ENCODE measurements at regions not wholly inside any gene's neighbourhood (a gene's known extent, or its start where the extent isn't known, plus 50 kb on each side); places are given as distances from the start of the nearest gene placed in this dataset.

DNA sequence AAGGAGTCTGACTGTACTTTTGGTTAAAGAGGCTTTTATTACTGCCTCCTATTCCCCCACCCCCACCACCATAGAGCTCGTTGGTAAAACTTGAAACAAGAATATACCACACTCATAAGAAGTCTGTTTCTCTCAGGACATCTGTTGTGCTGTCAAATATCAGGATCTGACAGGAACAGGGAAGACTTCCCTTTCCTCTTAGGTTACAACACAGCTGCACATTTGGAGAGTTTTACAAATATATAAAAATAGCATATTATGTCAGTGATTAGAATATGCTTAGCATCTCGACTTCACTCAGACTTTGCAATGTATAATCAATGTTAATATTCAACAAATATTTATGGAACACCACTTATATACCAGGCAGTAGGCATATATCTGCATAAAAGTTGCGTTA lies 439.6 kb upstream of the REG3G start:
- no peak for DNase-seq (ENCODE audit: low spot score)

DNA sequence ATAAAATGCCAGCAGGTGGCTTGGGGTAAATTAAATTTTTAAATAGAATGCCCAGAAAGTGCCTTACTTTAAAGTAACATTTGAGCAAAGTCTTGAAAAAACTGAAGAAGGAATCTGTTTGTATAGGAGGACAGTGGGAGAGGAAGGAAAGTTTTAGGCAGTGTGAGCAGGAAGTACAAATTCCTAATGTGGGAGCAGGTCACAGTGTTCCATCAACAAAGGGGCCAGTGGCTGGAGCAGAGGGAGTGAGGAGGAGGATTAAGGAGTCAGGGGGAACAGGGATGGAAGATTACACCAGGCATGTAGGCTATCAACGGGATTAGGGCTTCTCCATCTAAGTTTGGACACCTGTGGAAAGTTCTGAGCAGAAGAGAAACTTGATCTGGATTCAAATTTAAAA lies 439.2 kb upstream of the REG3G start:
- no peak for DNase-seq (ENCODE audit: low spot score)

DNA sequence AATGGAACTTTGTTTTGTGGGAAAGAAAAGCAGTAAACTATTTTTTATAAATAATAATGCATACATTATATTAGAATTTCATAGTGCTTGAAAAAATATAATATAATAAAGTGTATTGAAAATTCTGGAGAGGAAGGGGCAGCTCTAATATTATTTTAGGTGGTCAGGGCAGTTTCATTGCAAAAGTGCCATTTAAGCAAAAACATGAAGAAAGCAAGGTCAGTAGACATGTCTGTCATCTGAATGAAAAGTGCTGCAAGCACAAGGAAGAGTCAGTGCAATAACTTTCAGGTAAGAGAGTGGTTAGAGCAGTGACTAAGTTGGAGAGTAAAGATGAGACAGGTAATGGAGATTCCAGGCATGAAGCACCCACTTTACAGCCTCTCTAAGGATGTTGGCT lies 435.6 kb upstream of the REG3G start:
- no peak for DNase-seq (ENCODE audit: low spot score)

DNA sequence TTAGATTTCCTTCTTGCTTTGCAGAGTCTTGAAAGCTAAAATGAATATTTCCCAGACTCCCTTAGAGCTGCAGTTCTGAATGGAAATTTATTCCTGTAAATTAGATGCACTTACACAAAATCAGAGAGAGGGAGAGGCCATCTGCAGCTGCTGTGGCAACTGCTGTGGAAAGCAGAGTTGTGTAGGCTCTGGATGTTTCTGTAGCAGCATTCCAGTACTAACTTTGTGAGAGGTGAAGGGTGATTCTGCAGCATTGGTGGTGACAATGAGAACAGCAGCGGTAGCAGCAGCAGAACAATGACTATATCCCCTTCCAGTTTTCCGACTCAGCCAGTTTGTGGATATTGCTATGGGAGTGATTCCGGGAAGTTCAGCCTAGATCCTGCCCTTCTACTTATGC lies 433.0 kb upstream of the REG3G start:
- DNase-seq (ENCODE audit: low spot score) = no peak

DNA sequence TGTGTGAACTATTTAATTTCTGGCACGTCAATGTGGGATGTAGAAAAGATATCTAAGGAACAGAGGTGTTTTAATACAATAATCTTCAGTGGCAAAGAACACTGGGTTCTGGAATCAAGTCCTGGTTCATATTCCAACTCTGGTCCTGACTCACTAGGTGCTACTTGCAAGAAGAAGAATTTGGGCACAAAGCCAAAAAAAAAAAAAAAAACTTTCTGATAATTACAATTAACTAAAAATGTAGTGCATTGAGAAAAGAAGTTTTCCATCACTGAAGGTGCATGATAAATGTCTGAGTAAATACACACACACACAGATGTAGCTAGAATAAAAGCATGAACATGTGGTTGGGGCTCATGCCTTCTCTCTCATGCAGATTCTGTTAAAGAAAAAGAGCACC lies 424.4 kb upstream of the REG3G start:
- DNase-seq (ENCODE audit: low spot score) = no peak

DNA sequence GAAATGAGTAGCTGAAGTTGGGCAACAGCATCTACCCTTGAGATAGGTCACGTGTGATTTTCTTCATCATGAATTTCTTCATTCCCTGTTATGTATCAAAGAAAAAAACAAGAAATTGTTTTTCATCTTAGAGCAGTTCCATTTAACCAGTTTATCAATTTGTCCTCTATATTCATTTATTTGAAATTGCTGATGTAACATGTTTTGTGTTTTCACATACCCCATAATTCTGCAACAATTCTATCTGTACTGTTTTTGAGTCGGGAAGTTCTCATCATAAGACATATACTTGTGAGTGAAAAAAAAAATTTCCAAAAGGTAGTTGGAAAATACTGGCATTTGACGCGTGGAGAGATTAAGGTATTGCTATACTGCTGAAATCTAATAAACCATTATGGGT lies 422.6 kb upstream of the REG3G start:
- DNase-seq (ENCODE audit: low spot score) = no peak

DNA sequence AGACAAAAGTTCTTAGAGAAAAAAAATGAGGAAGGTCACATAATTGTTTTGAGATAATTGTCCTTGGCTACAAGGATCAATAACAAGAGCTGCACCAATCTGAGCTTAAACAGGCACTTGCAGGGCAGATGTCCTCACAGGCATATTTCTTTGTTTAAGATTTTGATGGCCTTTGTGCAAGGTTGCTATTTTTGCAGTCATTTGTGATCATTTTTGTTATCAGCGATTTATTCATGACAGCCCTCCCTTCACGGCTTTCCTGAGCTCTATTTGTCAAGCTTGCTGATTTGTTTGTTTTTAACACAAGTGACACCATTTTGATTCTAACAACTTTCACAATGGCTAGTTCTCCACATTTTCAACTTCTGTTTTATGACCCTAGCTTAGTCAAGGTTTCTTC lies 418.6 kb upstream of the REG3G start:
- DNase-seq (ENCODE audit: low spot score) = no peak

DNA sequence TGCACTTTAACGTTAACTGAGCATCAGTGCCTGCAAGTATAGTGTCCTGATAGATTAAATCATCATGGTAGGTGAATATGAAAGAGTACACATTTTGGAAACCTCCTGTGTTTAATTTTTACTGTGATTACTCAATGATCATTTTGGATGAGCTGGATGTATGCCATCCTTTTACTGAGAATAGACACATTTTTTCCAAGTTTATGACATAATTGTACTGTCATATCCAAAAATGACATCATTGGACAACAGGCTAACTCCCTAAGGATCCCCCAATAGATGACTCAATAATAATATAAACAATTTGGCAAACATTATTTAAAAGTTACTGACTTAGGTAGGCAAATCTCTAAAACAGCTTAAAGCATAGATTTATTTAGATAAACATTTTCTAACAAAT lies 410.8 kb upstream of the REG3G start:
- no peak for DNase-seq (ENCODE audit: low spot score)

DNA sequence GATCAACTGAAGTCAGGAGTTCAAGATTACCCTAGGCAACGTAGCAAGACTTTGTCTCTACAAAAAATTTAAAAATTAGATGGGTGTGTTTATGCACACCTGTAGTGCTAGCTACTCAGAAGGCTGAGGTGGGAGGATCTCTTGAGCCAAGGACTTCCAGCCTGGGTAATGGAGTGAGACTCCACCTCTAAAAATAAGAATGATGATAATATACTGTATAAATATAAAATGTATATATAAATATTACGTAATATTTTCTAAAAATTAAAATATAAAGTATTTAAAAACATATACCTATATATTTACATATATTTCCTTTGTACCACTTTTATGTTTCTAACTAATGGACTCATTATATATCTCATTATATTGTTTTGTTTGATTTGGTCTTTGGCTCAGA lies 409.5 kb upstream of the REG3G start:
- DNase-seq (ENCODE audit: low spot score) = no peak

DNA sequence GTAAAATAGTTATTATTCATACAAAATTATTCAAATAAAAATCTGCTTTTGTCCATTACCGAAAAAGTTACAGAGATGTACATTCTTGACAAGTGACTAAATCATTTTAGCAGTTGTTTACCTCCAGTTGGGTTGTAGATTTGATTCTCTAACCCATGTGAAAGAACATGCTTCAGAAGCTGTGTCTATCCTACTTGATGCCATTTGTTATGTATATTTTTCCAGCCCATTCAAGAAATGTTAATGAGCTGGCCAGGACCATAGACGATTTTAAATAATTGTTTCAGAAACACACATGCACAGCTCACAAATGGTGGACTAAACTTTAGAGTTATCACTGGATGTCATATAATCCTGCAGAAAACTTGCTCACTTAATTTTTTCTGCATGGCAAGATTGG lies 391.1 kb upstream of the REG3G start:
- no peak for DNase-seq (ENCODE audit: low spot score)

DNA sequence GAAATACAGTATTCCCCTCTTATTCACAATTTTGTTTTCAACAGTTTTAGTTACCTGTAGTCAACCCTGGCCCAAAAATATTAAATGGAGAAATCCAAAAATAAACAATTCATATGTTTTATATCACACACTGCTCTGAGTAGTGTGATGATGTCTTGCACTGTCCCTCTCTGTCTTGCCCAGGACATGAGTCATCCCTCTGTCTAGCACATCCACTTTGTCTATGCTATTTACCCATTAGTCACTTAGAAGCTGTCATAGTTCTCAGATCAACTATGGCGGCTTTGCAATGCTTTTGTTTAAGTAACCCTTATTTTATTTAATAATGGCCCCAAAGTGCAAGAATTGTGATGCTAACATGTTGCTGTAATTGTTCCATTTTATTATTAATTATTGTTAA lies 380.6 kb upstream of the REG3G start:
- no peak for DNase-seq (ENCODE audit: low spot score)

DNA sequence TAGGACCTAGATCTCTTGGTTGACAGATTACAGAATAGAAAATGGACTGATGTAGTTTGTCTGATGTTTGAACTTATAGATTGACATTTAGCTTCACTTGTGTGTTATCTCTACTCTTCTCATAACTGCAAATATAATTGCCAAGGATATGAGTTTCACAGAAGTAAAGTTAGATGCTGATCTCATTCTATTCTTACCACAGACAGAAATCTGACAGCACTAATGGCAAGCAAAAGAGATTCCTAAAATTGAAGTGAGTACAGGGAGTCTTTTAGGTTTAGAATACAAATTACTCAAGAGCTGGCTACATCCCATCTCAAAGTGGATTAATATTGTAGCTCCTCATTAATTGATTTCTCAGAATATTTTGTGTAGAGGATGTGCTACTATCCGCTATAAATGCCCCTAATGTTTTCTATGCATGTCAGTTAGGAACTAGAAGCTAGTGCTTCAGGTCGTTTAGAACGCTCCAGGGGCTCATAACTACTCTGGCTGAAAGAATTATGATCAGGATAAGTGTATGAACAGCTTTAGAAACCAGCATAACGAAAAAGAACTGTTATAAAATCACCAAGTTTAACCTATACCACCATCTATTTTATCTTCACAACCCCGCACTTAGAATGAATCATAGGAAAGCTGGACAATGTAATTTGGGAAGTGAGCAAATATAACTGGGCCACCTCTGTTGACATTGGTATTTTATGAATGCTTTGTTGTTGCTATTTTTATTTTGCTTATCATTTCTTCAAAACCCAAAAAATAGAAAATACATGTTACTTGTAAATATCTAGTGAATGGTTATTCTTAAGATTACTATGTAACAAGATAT lies 378.8 kb upstream of the REG3G start:
- no peak for DNase-seq (ENCODE audit: low spot score)

DNA sequence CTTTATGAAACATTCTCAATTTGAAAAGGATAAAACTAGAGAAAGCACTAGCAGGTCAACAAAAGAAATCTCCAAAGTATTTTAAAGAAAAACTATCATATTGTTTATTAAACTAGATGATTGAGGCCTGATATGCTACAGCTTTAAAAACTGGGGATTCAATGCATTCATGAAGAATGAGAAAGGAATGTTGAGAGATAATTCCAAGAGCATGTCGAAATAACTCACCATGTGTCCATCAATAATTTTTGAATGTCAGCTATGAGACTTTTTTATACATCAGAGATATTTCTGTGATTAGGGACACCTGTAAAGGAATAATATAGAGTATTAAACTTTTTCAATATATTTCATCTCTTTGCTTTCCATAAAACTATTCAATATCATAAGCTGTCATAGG lies 376.9 kb upstream of the REG3G start:
- no peak for DNase-seq (ENCODE audit: low spot score)

DNA sequence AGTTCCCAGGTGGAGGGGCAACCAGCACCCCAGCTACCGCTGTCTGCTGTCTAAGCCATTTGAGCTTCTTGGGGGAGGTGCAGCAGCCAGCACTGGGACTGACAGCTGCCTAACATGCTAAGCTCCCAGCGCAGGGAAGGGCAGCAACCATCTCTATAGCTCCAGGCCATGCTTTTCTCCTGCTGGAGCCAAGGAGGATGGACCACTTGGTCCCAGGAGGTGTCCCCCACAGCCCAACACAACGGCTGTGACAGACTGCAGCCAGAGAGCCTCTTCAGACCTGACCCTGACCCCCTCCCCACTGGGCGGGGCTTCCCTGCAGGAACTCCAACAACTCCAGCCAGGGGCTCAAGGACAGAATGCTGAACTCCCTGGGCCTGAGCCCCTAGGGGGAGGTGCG lies 370.6 kb upstream of the REG3G start:
- no peak for DNase-seq (ENCODE audit: low spot score)

DNA sequence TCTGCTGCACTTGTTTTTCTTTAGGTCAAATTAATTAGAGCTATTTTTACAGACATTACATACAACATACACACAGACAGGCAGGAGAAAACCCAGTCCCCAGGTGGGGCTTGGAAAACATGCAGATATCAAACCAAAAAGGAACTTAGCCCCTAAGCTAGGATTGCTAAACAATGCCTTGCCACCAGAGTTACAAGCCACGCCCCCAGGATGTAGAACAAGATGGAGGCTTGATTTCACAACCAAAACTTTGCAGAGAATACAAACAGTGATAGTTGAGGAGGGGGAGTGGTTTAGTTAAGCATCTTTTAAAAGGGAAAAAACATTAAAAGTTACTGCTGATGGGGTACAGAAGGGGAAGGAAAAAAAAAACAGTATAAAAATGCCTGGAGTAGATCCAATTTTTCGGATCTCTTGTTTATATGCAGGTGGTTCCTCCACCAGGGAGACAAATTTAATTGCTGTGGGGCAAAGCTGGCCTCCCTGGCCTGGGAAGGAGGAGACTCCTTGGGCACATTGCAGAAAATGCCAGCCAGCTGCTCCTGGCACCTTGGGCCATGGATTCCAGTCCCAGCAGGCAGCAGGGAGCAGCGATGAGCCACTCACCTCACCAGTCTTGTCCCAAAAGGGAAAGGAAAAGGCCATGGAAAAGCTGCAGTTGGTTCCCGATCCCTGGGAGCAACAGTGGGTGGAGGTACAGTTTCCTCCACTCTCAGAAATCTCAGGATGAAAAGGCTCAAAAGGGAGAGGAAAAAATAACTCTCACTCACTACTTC lies 348.4 kb upstream of the REG3G start:
- no peak for DNase-seq (ENCODE audit: low spot score)

DNA sequence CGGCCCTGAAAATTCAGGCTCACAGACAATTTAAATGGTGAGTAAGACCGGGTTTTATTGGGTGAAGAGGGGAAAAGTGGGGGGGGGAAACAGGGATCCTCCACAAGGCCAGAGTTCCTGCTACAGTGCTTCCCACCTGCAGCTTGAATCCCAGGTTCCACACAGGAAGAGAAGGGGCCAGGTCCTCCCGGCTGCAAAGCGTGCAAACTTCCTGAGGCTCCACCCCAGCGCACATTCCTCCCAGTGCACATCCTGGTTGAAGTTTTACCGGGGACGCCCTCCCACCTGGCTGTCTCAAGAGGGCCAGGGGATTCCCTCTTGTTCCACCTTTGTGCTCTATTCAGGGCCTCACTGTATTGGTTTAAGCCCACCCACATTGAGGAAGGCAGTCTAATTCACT lies 347.7 kb upstream of the REG3G start:
- DNase-seq (ENCODE audit: low spot score) = no peak

DNA sequence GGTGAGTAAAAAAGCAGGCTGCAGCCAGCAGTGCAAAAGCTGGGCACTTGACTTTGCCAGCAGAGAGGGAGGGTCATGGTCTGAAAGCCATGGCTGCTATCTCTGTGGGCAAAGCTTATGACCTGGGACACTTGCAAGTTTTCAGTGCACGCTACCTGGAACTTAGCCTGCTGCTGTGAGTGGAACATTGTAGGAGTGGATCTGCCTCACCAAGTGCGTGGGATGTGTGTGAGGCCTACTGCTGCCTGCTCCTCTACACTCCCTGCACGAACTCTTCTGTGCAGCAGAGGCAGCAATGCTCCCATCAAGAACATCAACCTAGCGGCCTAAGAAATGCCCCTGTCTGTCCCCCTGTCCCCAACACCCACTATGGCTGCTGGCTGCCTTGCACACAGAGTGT lies 344.1 kb upstream of the REG3G start:
- DNase-seq (ENCODE audit: low spot score) = no peak

DNA sequence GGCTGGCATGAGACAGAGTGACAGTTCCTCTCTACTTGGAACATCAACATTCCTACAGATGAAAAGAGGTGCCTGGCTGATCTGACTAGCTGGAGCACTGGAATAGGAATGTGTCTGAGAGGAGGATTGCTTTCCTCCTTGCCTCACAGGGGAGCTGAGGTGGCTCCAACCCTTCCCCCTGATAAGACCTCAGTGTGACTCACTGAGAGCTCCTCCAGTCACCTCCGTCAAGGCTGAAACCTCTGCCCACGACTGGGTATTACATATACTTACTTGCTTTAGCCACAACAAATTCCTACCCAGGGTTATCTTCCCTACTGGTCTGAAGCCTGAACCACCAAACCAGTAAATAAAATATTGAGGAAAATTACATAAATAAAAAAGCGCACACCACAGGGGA lies 342.7 kb upstream of the REG3G start:
- DNase-seq (ENCODE audit: low spot score) = no peak

DNA sequence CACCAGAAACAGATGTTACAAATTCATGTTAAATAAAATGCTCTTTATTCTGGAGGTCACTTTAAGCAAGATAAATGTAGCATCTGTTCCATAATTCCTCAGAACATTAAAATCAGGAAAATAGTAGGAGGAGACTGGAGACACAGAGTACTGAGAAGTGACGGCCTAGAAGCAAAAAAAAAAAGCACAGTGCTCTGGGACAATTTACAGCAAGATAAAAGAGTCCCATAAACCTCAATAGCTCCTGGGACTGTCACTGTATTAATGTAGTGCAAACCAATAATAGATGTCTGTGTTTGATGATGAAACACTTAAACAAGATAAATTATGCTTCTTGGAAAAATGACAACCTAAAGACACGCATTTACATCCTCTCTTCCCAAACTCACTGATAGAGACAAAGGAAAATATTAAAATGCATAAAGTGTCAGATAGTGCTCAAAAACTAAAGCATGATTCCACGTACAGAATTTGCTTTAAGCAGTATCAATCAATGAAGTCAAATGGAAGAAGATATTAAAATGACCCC lies 338.8 kb upstream of the REG3G start:
- no peak for DNase-seq (ENCODE audit: low spot score)

DNA sequence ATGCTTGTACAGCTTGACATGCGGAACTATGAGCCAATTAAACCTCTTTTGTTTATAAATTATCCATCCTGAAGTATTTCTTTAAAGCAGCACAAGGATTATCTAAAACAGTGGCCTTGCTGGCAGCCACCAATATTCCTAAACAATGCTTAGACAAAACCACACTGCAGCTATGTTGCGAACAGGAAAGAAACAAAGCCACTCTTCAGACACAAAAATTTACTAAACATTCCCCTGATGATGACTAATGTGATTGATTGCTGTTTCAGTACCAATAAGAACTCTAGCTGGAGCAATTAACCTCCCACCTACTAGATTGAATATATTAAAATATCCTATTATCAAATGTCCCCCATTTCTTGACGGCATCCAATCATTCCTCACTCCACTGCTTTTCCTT lies 325.8 kb upstream of the REG3G start:
- DNase-seq (ENCODE audit: low spot score) = no peak

DNA sequence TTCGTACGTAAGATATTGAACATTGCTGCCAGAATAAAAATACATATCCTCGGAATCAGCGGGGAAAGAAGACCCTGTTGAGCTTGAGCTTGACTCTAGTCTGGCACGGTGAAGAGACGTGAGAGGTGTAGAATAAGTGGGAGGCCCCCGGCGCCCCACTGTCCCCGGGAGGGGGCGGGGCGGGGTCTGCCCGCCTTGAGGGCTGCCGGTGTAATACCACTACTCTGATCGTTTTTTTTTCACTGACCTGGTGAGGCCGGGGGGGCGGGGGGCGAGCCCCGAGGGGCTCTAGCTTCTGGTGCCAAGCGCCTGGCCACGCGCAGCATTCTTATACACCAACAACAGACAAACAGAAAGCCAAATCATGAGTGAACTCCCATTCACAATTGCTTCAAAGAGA lies 324.0 kb upstream of the REG3G start:
- DNase-seq (ENCODE audit: low spot score) = no peak

DNA sequence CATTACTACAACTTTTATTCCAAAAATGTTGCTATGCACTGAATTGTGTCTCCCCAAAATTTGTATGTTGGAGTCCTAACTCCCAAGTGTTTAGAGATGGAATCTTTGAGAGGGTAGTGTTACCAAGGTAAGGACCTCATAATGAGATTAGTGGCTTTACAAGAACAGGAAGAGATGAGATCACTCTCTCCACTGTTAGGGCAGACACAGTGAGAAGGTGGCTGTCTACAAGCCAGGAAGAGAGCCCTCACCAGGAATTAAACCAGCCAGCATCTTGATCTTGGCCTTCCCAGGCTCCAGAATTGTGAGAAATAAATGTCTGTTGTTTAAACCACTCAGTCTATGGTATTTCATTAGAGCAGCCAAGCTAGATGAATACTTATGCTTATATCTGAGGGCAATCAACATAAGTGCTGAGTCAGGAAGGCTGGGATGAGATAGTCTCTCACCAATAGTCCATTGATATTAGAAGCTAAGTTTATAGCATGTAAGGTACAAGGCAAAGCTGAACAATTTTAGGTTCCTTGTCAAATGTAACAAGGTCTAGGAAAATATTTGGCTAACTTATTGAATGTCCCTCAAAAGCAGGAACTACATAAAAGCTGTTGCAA lies 317.6 kb upstream of the REG3G start:
- no peak for DNase-seq (ENCODE audit: low spot score)
